ENCODE measurements at regions not wholly inside any gene's neighbourhood (a gene's known extent, or its start where the extent isn't known, plus 50 kb on each side); places are given as distances from the start of the nearest gene placed in this dataset.

GRCh38 chr12:65517656-65518210 is 239.2 kb downstream of the MSRB3 start:
- DNase-seq (ENCODE audit: low read depth) = no peak

- DNase-seq (ENCODE audit: low read depth) = no peak
Measured at GRCh38 chr12:65518771-65519170, 240.3 kb downstream of the MSRB3 start.

GRCh38 chr12:65520658-65521057 is 242.2 kb downstream of the MSRB3 start:
- DNase-seq (ENCODE audit: low read depth) = no peak

GRCh38 chr12:65522956-65523860 is 244.7 kb downstream of the MSRB3 start:
- no peak for DNase-seq (ENCODE audit: low read depth)

GRCh38 chr12:65524666-65525065 is 246.2 kb downstream of the MSRB3 start:
- DNase-seq (ENCODE audit: low read depth) = no peak

GRCh38 chr12:65525491-65526141 is 247.1 kb downstream of the MSRB3 start:
- no peak for DNase-seq (ENCODE audit: low read depth)

GRCh38 chr12:65526311-65526710 is 247.8 kb downstream of the MSRB3 start:
- DNase-seq (ENCODE audit: low read depth) = no peak

GRCh38 chr12:65528127-65528526 is 249.6 kb downstream of the MSRB3 start:
- no peak for DNase-seq (ENCODE audit: low read depth)

- no peak for DNase-seq (ENCODE audit: low read depth)
Measured at GRCh38 chr12:65529106-65529505, 250.6 kb downstream of the MSRB3 start.

GRCh38 chr12:65529771-65530435 is 251.4 kb downstream of the MSRB3 start:
- no peak for DNase-seq (ENCODE audit: low read depth)

- no peak for DNase-seq (ENCODE audit: low read depth)
Measured at GRCh38 chr12:65532162-65532561, 253.7 kb downstream of the MSRB3 start.

GRCh38 chr12:65532764-65533163 is 254.3 kb downstream of the MSRB3 start:
- no peak for DNase-seq (ENCODE audit: low read depth)

GRCh38 chr12:65533177-65533883 is 254.8 kb downstream of the MSRB3 start:
- DNase-seq (ENCODE audit: low read depth) = no peak

- no peak for DNase-seq (ENCODE audit: low read depth)
Measured at GRCh38 chr12:65534238-65534841, 255.9 kb downstream of the MSRB3 start.

- DNase-seq (ENCODE audit: low read depth) = no peak
Measured at GRCh38 chr12:65535946-65536345, 257.5 kb downstream of the MSRB3 start.

- no peak for DNase-seq (ENCODE audit: low read depth)
Measured at GRCh38 chr12:65536351-65536750, 257.9 kb downstream of the MSRB3 start.

- DNase-seq (ENCODE audit: low read depth) = no peak
Measured at GRCh38 chr12:65536876-65537681, 258.6 kb downstream of the MSRB3 start.

GRCh38 chr12:65537978-65538377 is 259.5 kb downstream of the MSRB3 start:
- no peak for DNase-seq (ENCODE audit: low read depth)

GRCh38 chr12:65539023-65539422 is 260.5 kb downstream of the MSRB3 start:
- no peak for DNase-seq (ENCODE audit: low read depth)

- DNase-seq (ENCODE audit: low read depth) = no peak
Measured at GRCh38 chr12:65540140-65540539, 261.7 kb downstream of the MSRB3 start.

- DNase-seq (ENCODE audit: low read depth) = no peak
Measured at GRCh38 chr12:65546528-65546927, 268.0 kb downstream of the MSRB3 start.
